Embryonic facial prominence (tissue), 1 donor: ENCODE measurements at regions not wholly inside any gene's neighbourhood (a gene's known extent, or its start where the extent isn't known, plus 50 kb on each side); places are given as distances from the start of the nearest gene placed in this dataset.

ENCODE experiments used
- DNase-seq: peaks from one replicate; pipeline ENCODE4 v3.0.0-alpha.2; 2016; ENCODE audit errors: extremely low spot score

- no peak for DNase-seq
Observed at GRCh38 chr21:20737227-20737913, 260.8 kb upstream of the NCAM2 start.

DNA sequence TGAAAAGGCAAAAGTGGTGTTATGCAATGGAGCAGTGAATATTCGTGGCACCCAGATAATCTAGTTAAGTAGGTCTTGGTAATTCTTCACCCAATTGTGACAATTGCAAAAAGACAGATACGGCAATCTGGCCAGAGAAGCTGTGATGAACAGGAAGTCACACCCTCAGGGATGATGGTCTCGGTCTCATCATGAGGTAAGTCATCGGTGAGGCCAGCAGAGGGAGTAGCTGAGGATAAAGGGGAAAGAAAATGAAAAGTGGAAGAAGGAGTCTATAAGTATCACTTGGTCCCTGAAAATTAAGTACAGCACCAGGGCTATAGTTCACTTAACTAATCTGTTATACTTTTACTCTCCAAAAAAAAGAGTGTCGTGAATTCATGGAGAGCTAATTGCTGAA, 258.8 kb upstream of the NCAM2 start:
- DNase-seq, result no peak

DNA sequence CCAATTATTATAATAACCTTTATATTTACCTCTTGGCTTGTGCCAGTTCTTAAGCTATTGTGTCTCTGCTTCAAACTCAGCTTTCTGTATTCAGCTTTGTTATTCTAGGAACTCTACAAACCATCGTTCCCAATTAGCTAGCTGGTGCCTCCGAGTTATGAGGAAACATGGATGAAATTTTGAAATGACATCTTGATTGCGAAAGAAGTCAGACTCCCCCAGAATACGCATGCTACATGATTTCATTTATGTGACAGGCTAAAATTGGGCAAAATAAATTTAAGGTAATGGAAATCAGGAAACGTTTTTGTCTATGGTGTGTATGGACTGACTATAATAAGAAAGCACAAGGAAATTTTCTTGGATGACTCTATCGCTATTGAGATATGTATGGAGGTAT, 256.8 kb upstream of the NCAM2 start:
- no peak for DNase-seq

DNA sequence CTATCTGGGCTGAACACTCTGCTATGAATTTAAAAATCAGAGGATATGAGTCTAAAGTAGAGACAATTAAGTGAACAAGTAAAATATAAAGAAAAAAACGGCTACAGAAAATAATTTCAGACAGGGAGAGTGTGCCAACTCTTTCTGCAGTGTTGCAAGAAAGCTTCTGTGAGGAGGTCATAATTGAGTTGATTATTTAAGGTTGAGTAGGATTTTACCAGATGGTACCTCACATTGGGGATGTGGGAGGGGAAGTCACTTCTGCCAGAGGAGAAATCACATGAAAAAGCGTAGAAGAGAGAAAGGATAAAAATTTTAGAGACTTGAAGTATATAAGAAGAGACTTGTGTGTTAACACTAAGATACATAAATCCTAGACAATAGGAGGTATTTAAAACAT, 238.0 kb upstream of the NCAM2 start:
- no peak for DNase-seq

DNA sequence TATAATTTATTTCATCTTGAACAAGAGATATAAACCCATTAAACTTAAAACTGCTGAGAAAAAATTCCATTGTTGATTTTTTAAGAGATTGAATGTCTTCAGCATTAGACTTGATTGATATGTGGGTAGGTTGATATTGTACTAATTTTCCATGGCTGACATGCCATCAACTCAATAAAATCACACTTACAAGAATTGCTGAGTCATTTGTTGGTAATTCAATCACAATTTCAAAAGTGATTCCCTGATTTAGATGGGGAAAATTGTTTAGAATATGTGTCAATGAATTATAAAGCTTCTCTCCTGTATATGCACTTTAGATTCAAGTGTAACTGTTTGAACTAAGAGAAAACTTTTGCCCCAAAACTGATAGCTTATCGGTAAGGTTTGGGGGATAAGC, 223.5 kb upstream of the NCAM2 start:
- DNase-seq, result no peak

DNA sequence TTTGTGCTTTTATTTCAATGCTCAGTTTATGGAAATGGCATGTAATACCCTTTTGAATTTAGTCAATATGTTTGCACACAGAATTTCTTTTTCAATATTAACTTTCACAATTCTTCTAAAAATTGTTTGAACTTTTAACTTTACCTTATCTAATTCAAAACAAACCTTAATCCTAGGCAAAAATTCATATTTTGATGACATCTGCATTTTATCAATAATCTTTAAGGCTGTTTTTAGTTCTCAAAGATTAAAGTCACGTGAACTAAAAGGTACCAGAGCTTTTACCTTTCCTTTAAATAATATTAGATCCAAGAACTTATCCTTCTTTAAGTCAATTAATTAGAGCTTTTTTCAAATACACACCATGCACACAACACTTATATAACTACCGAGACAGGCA, 218.9 kb upstream of the NCAM2 start:
- no peak for DNase-seq

DNA sequence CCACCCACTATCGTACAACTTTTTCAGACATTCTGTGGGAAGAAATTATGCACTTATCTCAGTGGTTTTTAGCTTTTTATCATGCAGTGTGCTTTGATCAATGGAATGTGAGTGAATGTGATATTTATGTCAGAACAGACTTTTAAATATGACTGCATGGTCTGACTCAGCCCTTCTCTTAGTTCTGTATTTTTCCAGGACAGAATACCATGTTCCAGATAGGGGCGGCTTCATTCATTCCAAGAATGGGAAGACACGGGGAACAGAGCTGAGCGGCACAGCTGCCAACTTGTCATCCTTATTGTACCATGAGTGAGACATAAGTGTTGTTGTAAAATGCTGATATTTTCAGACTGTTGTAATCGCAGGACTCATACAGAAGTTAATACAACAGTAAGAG, 214.6 kb upstream of the NCAM2 start:
- no peak for DNase-seq

- DNase-seq, result no peak
Observed at GRCh38 chr21:20789729-20790500, 208.3 kb upstream of the NCAM2 start.

DNA sequence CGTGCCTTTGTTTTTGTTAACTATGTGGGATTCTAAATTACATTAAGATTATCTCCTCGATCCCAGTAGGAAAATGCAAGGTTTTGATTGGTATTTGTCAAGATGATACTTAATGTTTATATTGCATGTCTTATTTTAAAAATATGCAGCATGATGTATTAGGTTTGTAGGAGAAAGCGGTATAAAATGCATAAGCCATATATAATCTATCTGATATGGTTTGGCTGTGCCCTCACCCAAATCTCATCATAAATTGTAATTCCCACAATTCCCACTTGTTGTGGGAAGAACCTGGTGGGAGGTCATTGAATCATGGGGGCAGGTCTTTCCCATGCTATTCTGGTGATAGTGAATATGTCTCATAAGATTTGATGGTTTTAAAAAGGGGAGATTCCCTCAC, 198.1 kb upstream of the NCAM2 start:
- DNase-seq, result no peak

DNA sequence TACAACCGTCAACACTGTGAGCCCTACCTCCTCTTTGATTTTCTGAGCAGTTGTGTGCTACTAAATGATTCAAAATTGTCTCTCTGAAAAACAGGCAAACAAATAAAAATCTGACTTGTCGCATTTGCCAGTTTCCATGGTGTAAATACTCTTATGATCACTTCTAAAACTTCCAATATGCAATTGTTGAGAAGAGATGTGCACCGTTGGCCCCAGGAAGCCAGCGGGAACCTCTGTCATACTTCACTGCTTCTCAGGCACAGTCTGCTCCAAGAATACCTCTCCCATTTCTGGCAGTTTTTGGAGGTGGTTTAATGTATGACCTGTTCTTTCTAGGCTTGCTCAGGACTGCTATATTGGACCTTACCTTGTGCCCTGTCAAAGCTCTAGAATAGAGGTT, 196.0 kb upstream of the NCAM2 start:
- DNase-seq, result no peak

DNA sequence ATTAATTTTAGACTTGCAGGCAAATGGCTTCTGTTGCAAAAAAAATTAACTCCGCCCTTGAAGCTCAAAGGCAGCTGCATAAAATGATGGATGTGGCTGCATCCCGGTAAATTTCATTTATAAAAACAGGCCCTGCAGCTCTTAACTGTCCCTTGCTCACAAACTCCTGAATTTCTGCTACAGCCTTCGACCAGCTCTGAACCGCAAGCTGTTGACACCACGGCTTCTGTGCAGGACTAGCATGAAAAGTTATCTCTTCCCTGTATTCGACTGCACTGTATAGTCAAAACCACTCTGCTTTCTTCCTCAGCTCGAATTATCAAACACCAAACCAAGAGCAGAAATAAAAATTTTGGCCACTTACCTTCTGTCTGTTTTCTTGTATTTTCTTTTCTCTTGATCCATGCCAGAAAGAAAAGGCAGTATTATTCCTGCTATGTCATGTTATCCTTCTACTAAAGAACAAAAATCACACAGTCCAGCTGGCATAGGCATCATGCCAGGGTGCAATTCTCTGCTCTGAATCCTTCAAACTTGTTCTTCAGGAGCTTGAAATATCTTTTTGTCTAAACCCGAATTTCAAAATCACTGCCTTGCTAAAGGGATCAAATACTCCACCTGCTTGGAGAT, 195.5 kb upstream of the NCAM2 start:
- no peak for DNase-seq

GRCh38 chr21:20811702-20812101, 186.5 kb upstream of the NCAM2 start:
- no peak for DNase-seq

GRCh38 chr21:20814090-20814489, 184.1 kb upstream of the NCAM2 start:
- no peak for DNase-seq

DNA sequence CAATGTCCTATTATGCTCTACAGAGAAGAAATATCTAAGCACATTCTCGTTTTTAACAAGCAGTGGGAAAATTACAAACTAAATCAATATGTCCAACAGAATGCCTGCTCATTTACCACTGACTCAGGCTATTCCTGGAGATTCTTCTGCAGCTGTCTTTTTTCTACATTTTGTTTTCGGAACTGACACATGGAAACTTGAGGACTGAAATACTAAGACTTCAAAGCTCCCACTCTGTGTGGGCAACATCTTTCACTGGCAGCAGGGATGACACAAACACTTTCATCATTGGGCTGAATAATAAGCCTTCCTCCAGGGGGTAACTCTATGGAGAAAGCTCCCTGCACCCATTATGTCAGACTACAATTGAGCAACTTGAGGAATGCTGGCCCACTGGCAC, 175.5 kb upstream of the NCAM2 start:
- no peak for DNase-seq

- DNase-seq, result no peak
Observed at GRCh38 chr21:20852866-20853265, 145.3 kb upstream of the NCAM2 start.

- DNase-seq, result no peak
Observed at GRCh38 chr21:20856926-20857325, 141.3 kb upstream of the NCAM2 start.

DNA sequence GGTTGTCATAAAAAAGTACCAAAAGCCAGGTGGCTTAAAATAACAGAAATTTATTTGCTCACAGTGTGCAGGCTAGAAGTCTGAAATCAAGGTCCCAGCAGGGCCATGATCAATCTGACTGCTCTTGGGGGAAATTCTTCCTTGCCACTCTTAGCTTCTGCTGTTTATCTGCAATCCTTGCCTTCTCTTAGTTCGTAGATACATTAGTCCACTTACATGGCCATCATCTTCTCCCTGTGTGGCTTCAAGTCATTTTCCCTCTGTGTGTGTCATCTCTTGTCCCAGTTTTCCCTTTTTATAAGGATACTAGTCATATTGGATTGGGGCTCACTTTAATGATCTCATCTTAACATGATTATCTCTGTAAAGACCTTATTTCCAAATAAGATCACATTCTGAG, 124.0 kb upstream of the NCAM2 start:
- DNase-seq, result no peak

GRCh38 chr21:20875742-20876141, 122.5 kb upstream of the NCAM2 start:
- DNase-seq, result no peak

DNA sequence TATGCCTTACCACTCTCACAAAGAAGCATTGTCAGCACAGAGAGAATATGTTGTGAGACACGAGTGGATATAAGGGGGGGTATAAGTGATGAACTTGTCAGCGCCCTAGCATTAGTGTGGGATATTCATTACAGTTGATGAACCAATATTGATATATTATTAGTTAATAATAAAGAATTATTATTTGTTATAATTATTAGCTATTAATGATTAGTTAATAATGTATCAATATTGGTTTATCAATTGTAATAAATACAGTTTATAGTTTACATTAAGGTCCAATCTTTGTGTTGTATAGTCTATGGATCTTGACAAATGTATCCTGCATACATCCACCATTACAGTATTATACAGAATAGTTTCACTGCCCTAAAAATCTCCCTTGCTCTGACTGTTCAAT, 120.2 kb upstream of the NCAM2 start:
- DNase-seq, result no peak

- DNase-seq, result peak; percentile 62
Observed at GRCh38 chr21:20882462-20883407, 115.5 kb upstream of the NCAM2 start.

GRCh38 chr21:20883408-20883800, 114.8 kb upstream of the NCAM2 start:
- peak; percentile 62 for DNase-seq

DNA sequence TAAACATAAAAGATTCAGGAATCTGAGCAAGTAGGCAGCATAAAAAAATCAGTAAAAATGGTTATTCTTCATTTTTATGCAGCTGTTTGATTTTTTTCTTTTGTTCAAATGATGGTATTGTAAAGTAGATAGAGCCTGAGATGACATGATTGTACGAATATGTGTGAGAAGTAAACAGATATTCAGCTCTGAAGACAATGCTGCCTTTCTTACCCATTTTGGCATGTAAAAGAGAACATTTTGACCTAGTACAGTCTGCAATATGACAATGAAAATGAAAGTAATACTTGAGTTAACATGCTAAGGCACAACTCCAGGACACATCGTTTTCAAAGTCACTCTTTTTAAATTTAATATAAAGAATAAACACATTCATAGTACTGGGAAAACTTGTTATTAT, 95.7 kb upstream of the NCAM2 start:
- DNase-seq, result no peak
